Motor neuron (in vitro differentiated cells): ENCODE measurements at regions not wholly inside any gene's neighbourhood (a gene's known extent, or its start where the extent isn't known, plus 50 kb on each side); places are given as distances from the start of the nearest gene placed in this dataset.
"Not testable (repeated sequence)": the region's sequence is repeated elsewhere in the genome, so short reads cannot be mapped to it uniquely, and the experiment has no call there.

Experiments
- ATAC-seq, 8 experiments: fragments of 200-7000 bp; cut with Tn5 transposase; replicated peaks in 6 of 8; 2 replicates each; pipeline ENCODE4 v1.8.0; 2021; ENCODE audit warnings: mild to moderate bottlenecking in 8 of 8, moderate library complexity in 8 of 8
- H3K27ac ChIP-seq, 2 donors: fragments of 250-450 bp; sonication (Bioruptor Pico); 2 replicates each; pipeline ENCODE4 v1.9.0; 2021; ENCODE audit warnings: antibody characterized with exemption in 2 of 2, mild to moderate bottlenecking in 2 of 2, moderate library complexity in 1 of 2
- H3K4me1 ChIP-seq, 2 donors: fragments of 250-450 bp; sonication (Bioruptor Pico); replicated peaks in 1 of 2; 2 replicates each; pipeline ENCODE4 v1.6.1; 2021; ENCODE audit warnings: antibody characterized with exemption in 2 of 2, mild to moderate bottlenecking in 2 of 2, moderate library complexity in 1 of 2
- H3K4me3 ChIP-seq, 5 donors: fragments of 250-450 bp; sonication (Bioruptor Pico); 2 replicates each; pipeline ENCODE4 v1.9.0; 2021; ENCODE audit warnings: antibody characterized with exemption in 5 of 5, mild to moderate bottlenecking in 5 of 5, moderate library complexity in 4 of 5
- WGBS, 10 experiments: fragments of 450-650 bp; shearing (Covaris generic); methylation state at CpG; one replicate each; pipeline ENCODE4 v1.0.0; 2022; 5-methylcytosine and 5-hydroxymethylcytosine counted together
- in situ Hi-C, 9 experiments: fragments of 400-800 bp; cut with MboI; loops; one replicate each; pipeline ENCODE4 v1.15.0; 2021; ENCODE audit warnings: low sequenced_read_pairs in 9 of 9, low pct_unique_long_range_greater_than_20kb in 2 of 9; ENCODE audit not compliant: unreplicated experiment in 9 of 9

- in situ Hi-C loops: no loop called here
- no peak for ATAC-seq
- no peak overlapping the region for H3K27ac ChIP-seq
- H3K4me1 ChIP-seq: no peaks in the 10 kb centered on the region
- 0 to 100% (median 77%) methylated on average over 1 to 3 of the region's 4 CpGs; no CpG with 5 or more reads in 2 of the 10 experiments for WGBS, 10 experiments
- H3K4me3 ChIP-seq: no peak overlapping the region
Measured at GRCh38 chr7:52749880-52750279, 285.6 kb upstream of the POM121L12 start.

- 0 to 100% (median 81%) methylated on average over 1 to 3 of the region's 3 CpGs for WGBS, 10 experiments
- Histone ChIP-seq H3K4me3 (no peak overlapping the region), H3K27ac (no peak overlapping the region), H3K4me1 (no peaks in the 10 kb centered on the region)
- ATAC-seq: no peak
- in situ Hi-C loops: no loop called here
Measured at GRCh38 chr7:52747817-52748216, 287.6 kb upstream of the POM121L12 start.

GRCh38 chr7:52741670-52742290 lies 293.7 kb upstream of the POM121L12 start:
- in situ Hi-C loops: no loop called here
- peak in 3 of 8 experiments; percentile 45 to 74 (median 68) for ATAC-seq
- Histone ChIP-seq H3K4me3 (no peak overlapping the region), H3K27ac (no peak overlapping the region), H3K4me1 (no peaks in the 10 kb centered on the region)
- WGBS, 10 experiments: 6 to 100% (median 43%) methylated on average over 1 to 2 of the region's 2 CpGs; no CpG with 5 or more reads in 1 of the 10 experiments

- ATAC-seq: no peak
- H3K4me3 ChIP-seq: no peak overlapping the region
- no peaks in the 10 kb centered on the region for H3K4me1 ChIP-seq
- H3K27ac ChIP-seq: no peak overlapping the region
- in situ Hi-C loops: no loop called here
- WGBS, 10 experiments: 0 to 91% (median 71%) methylated on average over 1 to 4 of the region's 4 CpGs; no CpG with 5 or more reads in 2 of the 10 experiments
Measured at GRCh38 chr7:52735656-52736055, 299.8 kb upstream of the POM121L12 start.

GRCh38 chr7:52728683-52729082 lies 306.8 kb upstream of the POM121L12 start:
- in situ Hi-C loops, H3K4me1 ChIP-seq, H3K4me3 ChIP-seq, H3K27ac ChIP-seq, ATAC-seq: not testable (repeated sequence)
- 0 to 90% (median 56%) methylated on average over 1 to 5 of the region's 5 CpGs; no CpG with 5 or more reads in 2 of the 10 experiments for WGBS, 10 experiments

- in situ Hi-C loops: no loop called here
Measured at GRCh38 chr7:52727632-52728031, 307.8 kb upstream of the POM121L12 start.

GRCh38 chr7:52726986-52727385 lies 308.4 kb upstream of the POM121L12 start:
- in situ Hi-C loops: no loop called here
- WGBS, 10 experiments: 0 to 100% (median 52%) methylated on average over 1 to 2 of the region's 2 CpGs

More at GRCh38 chr7:52727632-52728031, 307.8 kb upstream of the POM121L12 start:
- no peak overlapping the region for H3K27ac ChIP-seq
- no peak overlapping the region for H3K4me3 ChIP-seq
- no peak for ATAC-seq
- H3K4me1 ChIP-seq: no peaks in the 10 kb centered on the region
- 0 to 100% (median 81%) methylated on average over 1 to 2 of the region's 2 CpGs for WGBS, 10 experiments

GRCh38 chr7:52726493-52726892 lies 308.9 kb upstream of the POM121L12 start:
- ATAC-seq: no peak
- no peak overlapping the region for H3K27ac ChIP-seq
- WGBS, 10 experiments: 0 to 100% (median 87%) methylated on average over 1 to 3 of the region's 3 CpGs; no CpG with 5 or more reads in 1 of the 10 experiments
- in situ Hi-C loops: no loop called here
- no peaks in the 10 kb centered on the region for H3K4me1 ChIP-seq
- no peak overlapping the region for H3K4me3 ChIP-seq

More at GRCh38 chr7:52726986-52727385, 308.4 kb upstream of the POM121L12 start:
- ATAC-seq: no peak
- Histone ChIP-seq H3K4me1 (no peaks in the 10 kb centered on the region), H3K4me3 (no peak overlapping the region), H3K27ac (no peak overlapping the region)

GRCh38 chr7:52723606-52724005 lies 311.8 kb upstream of the POM121L12 start:
- no peak overlapping the region for H3K4me3 ChIP-seq
- in situ Hi-C loops: no loop called here
- 0 to 98% (median 70%) methylated on average over 1 to 4 of the region's 5 CpGs; no CpG with 5 or more reads in 1 of the 10 experiments for WGBS, 10 experiments
- no peaks in the 10 kb centered on the region for H3K4me1 ChIP-seq
- no peak overlapping the region for H3K27ac ChIP-seq
- no peak for ATAC-seq

- in situ Hi-C loops: no loop called here
- Histone ChIP-seq H3K27ac (no peak overlapping the region), H3K4me3 (no peak overlapping the region), H3K4me1 (no peaks in the 10 kb centered on the region)
- 6 to 100% (median 89%) methylated on average over 1 to 2 of the region's 2 CpGs for WGBS, 10 experiments
- no peak for ATAC-seq
Measured at GRCh38 chr7:52720856-52721255, 314.6 kb upstream of the POM121L12 start.

- WGBS, 10 experiments: 0 to 91% (median 79%) methylated on average over 1 to 3 of the region's 3 CpGs; no CpG with 5 or more reads in 1 of the 10 experiments
- Histone ChIP-seq H3K4me3 (no peak overlapping the region), H3K27ac (no peak overlapping the region), H3K4me1 (no peaks in the 10 kb centered on the region)
- in situ Hi-C loops: no loop called here
- no peak for ATAC-seq
Measured at GRCh38 chr7:52719677-52720076, 315.8 kb upstream of the POM121L12 start.

- in situ Hi-C loops: no loop called here
- Histone ChIP-seq H3K4me3 (no peak overlapping the region), H3K27ac (no peak overlapping the region), H3K4me1 (no peaks in the 10 kb centered on the region)
- ATAC-seq: peak in 1 of 8 experiments; percentile 41
- 0 to 100% (median 70%) methylated on average over 1 to 7 of the region's 7 CpGs; no CpG with 5 or more reads in 2 of the 10 experiments for WGBS, 10 experiments
Measured at GRCh38 chr7:52715701-52716100, 319.7 kb upstream of the POM121L12 start.

GRCh38 chr7:52712938-52713337 lies 322.5 kb upstream of the POM121L12 start:
- no peak for ATAC-seq
- Histone ChIP-seq H3K4me3 (no peak overlapping the region), H3K27ac (no peak overlapping the region), H3K4me1 (no peaks in the 10 kb centered on the region)
- WGBS, 10 experiments: 33 to 78% (median 60%) methylated on average over 1 to 2 of the region's 2 CpGs; no CpG with 5 or more reads in 5 of the 10 experiments
- in situ Hi-C loops: no loop called here

GRCh38 chr7:52711951-52712350 lies 323.5 kb upstream of the POM121L12 start:
- H3K27ac ChIP-seq: no peak overlapping the region
- no peak for ATAC-seq
- in situ Hi-C loops: no loop called here
- no peak overlapping the region for H3K4me3 ChIP-seq
- H3K4me1 ChIP-seq: no peaks in the 10 kb centered on the region
- 0 to 100% (median 46%) methylated on average over 1 of the region's 1 CpG; no CpG with 5 or more reads in 2 of the 10 experiments for WGBS, 10 experiments
